ENCODE measurements at regions not wholly inside any gene's neighbourhood (a gene's known extent, or its start where the extent isn't known, plus 50 kb on each side); places are given as distances from the start of the nearest gene placed in this dataset.

- intact Hi-C loops (cut with micrococcal nuclease), result no loop called here
- no peaks in the 10 kb centered on the region for H3K4me1 ChIP-seq (ENCODE audit: insufficient read depth, low read length)
- H3K36me3 Mint-ChIP-seq, result no peaks in the 10 kb centered on the region
- H3K9me3 Mint-ChIP-seq, result peaks cover 0 to 3% (median 0%) of the 10 kb centered on the region in 8 donors
- POLR2A ChIA-PET (ENCODE audit: partially characterized antibody), result no interaction called here
- DNase-seq, result no peak
- CTCF ChIA-PET (ENCODE audit: partially characterized antibody), result no interaction called here
- no peak overlapping the region for H3K27ac Mint-ChIP-seq
- H3K9me3 ChIP-seq (ENCODE audit: control insufficient read depth in 1 of 2, low read length in 2 of 2), result no peaks in the 10 kb centered on the region
- no peak overlapping the region for H3K27ac ChIP-seq (ENCODE audit: low read depth, low read length)
- H3K27me3 Mint-ChIP-seq, result peaks cover 1 to 3% of the 10 kb centered on the region in 2 donors
- peaks cover 0 to 7% (median 4%) of the 10 kb centered on the region in 4 donors for H3K4me1 Mint-ChIP-seq
- H3K4me3 ChIP-seq (ENCODE audit: low read length in 2 of 2), result no peak overlapping the region
- H3K27me3 ChIP-seq (ENCODE audit: insufficient read depth, low read length), result no peaks in the 10 kb centered on the region
- H3K36me3 ChIP-seq (ENCODE audit: insufficient read depth, low read length), result no peaks in the 10 kb centered on the region
- H3K4me3 Mint-ChIP-seq, result no peak overlapping the region
Observed at GRCh38 chr7:155959894-155960293, 147.6 kb upstream of the SHH start.

- no peak for DNase-seq
- Mint-ChIP-seq H3K9me3 (no peaks in the 10 kb centered on the region), H3K4me1 (peaks cover 0 to 5% (median 0%) of the 10 kb centered on the region in 4 donors), H3K4me3 (no peak overlapping the region), H3K36me3 (no peaks in the 10 kb centered on the region), H3K27me3 (peaks cover 0 to 3% of the 10 kb centered on the region in 2 donors), H3K27ac (no peak overlapping the region)
- no peak overlapping the region for H3K27ac ChIP-seq (ENCODE audit: low read depth, low read length)
- POLR2A ChIA-PET (ENCODE audit: partially characterized antibody), result no interaction called here
- no peaks in the 10 kb centered on the region for H3K27me3 ChIP-seq (ENCODE audit: insufficient read depth, low read length)
- H3K4me3 ChIP-seq (ENCODE audit: low read length in 2 of 2), result no peak overlapping the region
- H3K36me3 ChIP-seq (ENCODE audit: insufficient read depth, low read length), result no peaks in the 10 kb centered on the region
- CTCF ChIA-PET (ENCODE audit: partially characterized antibody), result no interaction called here
- H3K9me3 ChIP-seq (ENCODE audit: control insufficient read depth in 1 of 2, low read length in 2 of 2), result no peaks in the 10 kb centered on the region
- intact Hi-C loops (cut with micrococcal nuclease), result no loop called here
- no peaks in the 10 kb centered on the region for H3K4me1 ChIP-seq (ENCODE audit: insufficient read depth, low read length)
Observed at GRCh38 chr7:155956977-155957376, 144.7 kb upstream of the SHH start.

- POLR2A ChIA-PET (ENCODE audit: partially characterized antibody), result no interaction called here
- Mint-ChIP-seq H3K27ac (no peak overlapping the region), H3K27me3 (no peaks in the 10 kb centered on the region), H3K4me3 (no peak overlapping the region), H3K9me3 (no peaks in the 10 kb centered on the region), H3K36me3 (no peaks in the 10 kb centered on the region), H3K4me1 (no peaks in the 10 kb centered on the region)
- no peaks in the 10 kb centered on the region for H3K36me3 ChIP-seq (ENCODE audit: insufficient read depth, low read length)
- H3K27me3 ChIP-seq (ENCODE audit: insufficient read depth, low read length), result no peaks in the 10 kb centered on the region
- no peaks in the 10 kb centered on the region for H3K4me1 ChIP-seq (ENCODE audit: insufficient read depth, low read length)
- H3K27ac ChIP-seq (ENCODE audit: low read depth, low read length), result no peak overlapping the region
- H3K4me3 ChIP-seq (ENCODE audit: low read length in 2 of 2), result no peak overlapping the region
- DNase-seq, result no peak
- CTCF ChIA-PET (ENCODE audit: partially characterized antibody), result no interaction called here
- no peaks in the 10 kb centered on the region for H3K9me3 ChIP-seq (ENCODE audit: control insufficient read depth in 1 of 2, low read length in 2 of 2)
- intact Hi-C loops (cut with micrococcal nuclease), result no loop called here
Observed at GRCh38 chr7:155955367-155955635, 143.0 kb upstream of the SHH start.

GRCh38 chr7:155954550-155955366, 142.5 kb upstream of the SHH start:
- DNase-seq, result no peak
- Histone ChIP-seq H3K27me3 (ENCODE audit: insufficient read depth, low read length) (no peaks in the 10 kb centered on the region), H3K9me3 (ENCODE audit: control insufficient read depth in 1 of 2, low read length in 2 of 2) (no peaks in the 10 kb centered on the region), H3K27ac (ENCODE audit: low read depth, low read length) (no peak overlapping the region), H3K4me3 (ENCODE audit: low read length in 2 of 2) (no peak overlapping the region), H3K36me3 (ENCODE audit: insufficient read depth, low read length) (no peaks in the 10 kb centered on the region), H3K4me1 (ENCODE audit: insufficient read depth, low read length) (no peaks in the 10 kb centered on the region)
- intact Hi-C loops (cut with micrococcal nuclease), result no loop called here
- Mint-ChIP-seq H3K36me3 (no peaks in the 10 kb centered on the region), H3K4me3 (no peak overlapping the region), H3K27ac (no peak overlapping the region), H3K4me1 (no peaks in the 10 kb centered on the region), H3K9me3 (no peaks in the 10 kb centered on the region), H3K27me3 (no peaks in the 10 kb centered on the region)
- ChIA-PET POLR2A (ENCODE audit: partially characterized antibody) (no interaction called here), CTCF (ENCODE audit: partially characterized antibody) (no interaction called here)

GRCh38 chr7:155953781-155954549, 141.7 kb upstream of the SHH start:
- Mint-ChIP-seq H3K27ac (no peak overlapping the region), H3K4me1 (no peaks in the 10 kb centered on the region), H3K27me3 (no peaks in the 10 kb centered on the region), H3K9me3 (no peaks in the 10 kb centered on the region), H3K36me3 (no peaks in the 10 kb centered on the region), H3K4me3 (no peak overlapping the region)
- Histone ChIP-seq H3K4me3 (ENCODE audit: low read length in 2 of 2) (no peak overlapping the region), H3K4me1 (ENCODE audit: insufficient read depth, low read length) (no peaks in the 10 kb centered on the region), H3K27ac (ENCODE audit: low read depth, low read length) (no peak overlapping the region), H3K9me3 (ENCODE audit: control insufficient read depth in 1 of 2, low read length in 2 of 2) (no peaks in the 10 kb centered on the region), H3K36me3 (ENCODE audit: insufficient read depth, low read length) (no peaks in the 10 kb centered on the region), H3K27me3 (ENCODE audit: insufficient read depth, low read length) (no peaks in the 10 kb centered on the region)
- POLR2A ChIA-PET (ENCODE audit: partially characterized antibody), result no interaction called here
- intact Hi-C loops (cut with micrococcal nuclease), result no loop called here
- CTCF ChIA-PET (ENCODE audit: partially characterized antibody), result no interaction called here
- no peak for DNase-seq

GRCh38 chr7:155953501-155953778, 141.2 kb upstream of the SHH start:
- H3K4me3 ChIP-seq (ENCODE audit: low read length in 2 of 2), result no peak overlapping the region
- Mint-ChIP-seq H3K4me1 (no peaks in the 10 kb centered on the region), H3K27me3 (peaks cover 0 to 2% of the 10 kb centered on the region in 2 donors), H3K27ac (no peak overlapping the region), H3K9me3 (no peaks in the 10 kb centered on the region), H3K4me3 (no peak overlapping the region), H3K36me3 (no peaks in the 10 kb centered on the region)
- no peak for DNase-seq
- no peaks in the 10 kb centered on the region for H3K9me3 ChIP-seq (ENCODE audit: control insufficient read depth in 1 of 2, low read length in 2 of 2)
- CTCF ChIA-PET (ENCODE audit: partially characterized antibody), result no interaction called here
- no peaks in the 10 kb centered on the region for H3K4me1 ChIP-seq (ENCODE audit: insufficient read depth, low read length)
- H3K36me3 ChIP-seq (ENCODE audit: insufficient read depth, low read length), result no peaks in the 10 kb centered on the region
- H3K27ac ChIP-seq (ENCODE audit: low read depth, low read length), result no peak overlapping the region
- POLR2A ChIA-PET (ENCODE audit: partially characterized antibody), result no interaction called here
- no peaks in the 10 kb centered on the region for H3K27me3 ChIP-seq (ENCODE audit: insufficient read depth, low read length)
- intact Hi-C loops (cut with micrococcal nuclease), result no loop called here

- Histone ChIP-seq H3K9me3 (ENCODE audit: control insufficient read depth in 1 of 2, low read length in 2 of 2) (no peaks in the 10 kb centered on the region), H3K27ac (ENCODE audit: low read depth, low read length) (no peak overlapping the region), H3K4me1 (ENCODE audit: insufficient read depth, low read length) (no peaks in the 10 kb centered on the region), H3K36me3 (ENCODE audit: insufficient read depth, low read length) (no peaks in the 10 kb centered on the region), H3K4me3 (ENCODE audit: low read length in 2 of 2) (no peak overlapping the region), H3K27me3 (ENCODE audit: insufficient read depth, low read length) (no peaks in the 10 kb centered on the region)
- Mint-ChIP-seq H3K36me3 (no peaks in the 10 kb centered on the region), H3K4me1 (no peaks in the 10 kb centered on the region), H3K27ac (no peak overlapping the region), H3K27me3 (peaks cover 0 to 4% of the 10 kb centered on the region in 2 donors), H3K4me3 (no peak overlapping the region), H3K9me3 (no peaks in the 10 kb centered on the region)
- ChIA-PET CTCF (ENCODE audit: partially characterized antibody) (no interaction called here), POLR2A (ENCODE audit: partially characterized antibody) (no interaction called here)
- intact Hi-C loops (cut with micrococcal nuclease), result no loop called here
- no peak for DNase-seq
Observed at GRCh38 chr7:155951554-155952158, 139.4 kb upstream of the SHH start.

All from CD4-positive, alpha-beta memory T cell (primary cell).